ENCODE measurements at regions not wholly inside any gene's neighbourhood (a gene's known extent, or its start where the extent isn't known, plus 50 kb on each side); places are given as distances from the start of the nearest gene placed in this dataset.

GRCh38 chr3:110646055-110646454 is 425.6 kb upstream of the NECTIN3 start:
- DNase-seq (ENCODE audit: extremely low spot score) = no peak

GRCh38 chr3:110646496-110646895 is 425.1 kb upstream of the NECTIN3 start:
- no peak for TF ChIP-seq CTCF (IDR thresholded peaks at IDR 0.05; ENCODE audit: control extremely low read depth, extremely low read depth, low read depth, missing control alignments)
- POLR2A ChIA-PET = no interaction called here
- DNase-seq (ENCODE audit: extremely low spot score) = no peak
- CTCF ChIA-PET = no interaction called here

More at GRCh38 chr3:110646055-110646454, 425.6 kb upstream of the NECTIN3 start:
- CTCF ChIA-PET = no interaction called here
- POLR2A ChIA-PET = no interaction called here
- no peak for TF ChIP-seq CTCF (IDR thresholded peaks at IDR 0.05; ENCODE audit: control extremely low read depth, extremely low read depth, low read depth, missing control alignments)

GRCh38 chr3:110647586-110647985 is 424.0 kb upstream of the NECTIN3 start:
- ChIA-PET POLR2A (no interaction called here), CTCF (interaction anchor here (1.6 to 1.8 kb wide), 2 partner anchors 9 to 26 kb away, joined by 3 to 8 read pairs; no protein-coding TSS in a partner anchor)
- DNase-seq (ENCODE audit: extremely low spot score) = no peak
- TF ChIP-seq CTCF (IDR thresholded peaks at IDR 0.05; ENCODE audit: control extremely low read depth, extremely low read depth, low read depth, missing control alignments) = no peak

GRCh38 chr3:110650741-110651140 is 420.9 kb upstream of the NECTIN3 start:
- no peak for TF ChIP-seq CTCF (IDR thresholded peaks at IDR 0.05; ENCODE audit: control extremely low read depth, extremely low read depth, low read depth, missing control alignments)

GRCh38 chr3:110654843-110655502 is 416.6 kb upstream of the NECTIN3 start:
- no peak for TF ChIP-seq CTCF (IDR thresholded peaks at IDR 0.05; ENCODE audit: control extremely low read depth, extremely low read depth, low read depth, missing control alignments)
- ChIA-PET CTCF (no interaction called here), POLR2A (no interaction called here)
- DNase-seq (ENCODE audit: extremely low spot score) = no peak

More at GRCh38 chr3:110650741-110651140, 420.9 kb upstream of the NECTIN3 start:
- ChIA-PET POLR2A (no interaction called here), CTCF (interaction anchor here (1.4 kb wide), 1 partner anchor 22 kb away, joined by 3 read pairs; no protein-coding TSS in a partner anchor)
- DNase-seq (ENCODE audit: extremely low spot score) = no peak

- ChIA-PET CTCF (interaction anchor here (1.7 kb wide), 1 partner anchor 9 kb away, joined by 8 read pairs; no protein-coding TSS in a partner anchor), POLR2A (no interaction called here)
- DNase-seq (ENCODE audit: extremely low spot score) = no peak
- TF ChIP-seq CTCF (IDR thresholded peaks at IDR 0.05; ENCODE audit: control extremely low read depth, extremely low read depth, low read depth, missing control alignments) = no peak
These were observed 415.1 kb upstream of the NECTIN3 start for GRCh38 chr3:110656394-110657025.

Measured in GM10248 (cell line).